Smooth muscle cell of the brain vasculature (primary cell): ENCODE measurements at regions not wholly inside any gene's neighbourhood (a gene's known extent, or its start where the extent isn't known, plus 50 kb on each side); places are given as distances from the start of the nearest gene placed in this dataset.
"Not testable (repeated sequence)": the region's sequence is repeated elsewhere in the genome, so short reads cannot be mapped to it uniquely, and the experiment has no call there.

ENCODE experiments used
- DNase-seq: peaks from one replicate; pipeline ENCODE4 v3.0.0-alpha.2; 2012; ENCODE audit warnings: low read depth, low spot score

DNA sequence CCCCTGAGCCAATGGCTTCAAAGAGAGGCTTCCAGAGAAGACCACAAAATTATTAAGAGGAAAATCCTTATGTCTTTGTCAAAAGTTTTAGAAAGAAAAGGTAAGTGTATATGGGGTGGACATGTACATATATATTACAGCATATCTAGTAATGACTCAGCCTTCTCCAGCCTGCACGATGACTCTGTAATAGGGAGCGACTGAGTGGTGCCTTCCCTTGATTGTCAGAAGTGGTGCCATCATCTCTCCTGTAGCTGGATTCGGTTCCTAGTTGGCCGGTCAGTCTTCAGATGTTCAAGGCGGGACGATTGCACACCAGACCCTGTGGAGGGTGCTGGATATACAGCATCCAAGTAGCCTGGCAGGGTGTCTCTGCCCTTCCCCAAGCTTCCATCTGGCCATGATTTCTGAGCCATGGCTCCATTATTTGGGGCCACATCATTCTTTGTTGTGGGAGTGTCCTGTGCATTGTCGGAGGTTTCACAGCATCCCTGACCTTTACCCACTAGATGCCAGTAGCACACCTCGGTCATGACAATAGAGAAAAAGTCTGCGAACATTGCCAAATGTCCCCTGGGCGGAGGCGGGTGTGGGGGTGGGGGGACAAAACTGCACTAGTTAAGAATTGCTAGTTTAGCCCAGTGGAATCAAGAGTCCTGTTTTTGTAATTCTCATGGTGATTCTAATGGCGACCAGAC is 206.2 kb upstream of the KAZN start:
- DNase-seq: no peak

DNA sequence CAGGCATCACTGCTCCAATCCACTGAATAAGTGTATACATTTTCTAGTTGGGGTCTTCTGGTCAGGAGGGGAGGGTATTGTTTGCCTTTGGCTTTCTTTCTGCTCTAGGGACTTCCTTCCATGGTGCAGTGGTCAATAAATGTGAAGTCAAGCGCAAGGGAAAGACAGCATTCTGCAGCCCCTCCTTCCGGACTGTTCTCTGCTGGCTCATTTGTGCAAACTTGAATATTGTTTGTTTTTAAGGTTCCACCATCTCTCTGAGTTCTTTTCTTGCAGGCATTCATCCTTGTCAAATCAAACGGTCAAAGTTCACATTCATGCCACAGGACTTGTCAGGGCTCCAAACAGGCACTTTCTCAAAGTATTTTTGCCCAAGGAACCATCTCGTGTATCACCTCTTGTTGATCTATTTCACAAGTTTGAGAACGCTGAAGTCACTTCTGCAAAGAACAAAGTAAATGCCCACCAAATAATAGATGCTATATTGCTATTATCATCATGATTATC is 205.6 kb upstream of the KAZN start:
- no peak for DNase-seq

DNA sequence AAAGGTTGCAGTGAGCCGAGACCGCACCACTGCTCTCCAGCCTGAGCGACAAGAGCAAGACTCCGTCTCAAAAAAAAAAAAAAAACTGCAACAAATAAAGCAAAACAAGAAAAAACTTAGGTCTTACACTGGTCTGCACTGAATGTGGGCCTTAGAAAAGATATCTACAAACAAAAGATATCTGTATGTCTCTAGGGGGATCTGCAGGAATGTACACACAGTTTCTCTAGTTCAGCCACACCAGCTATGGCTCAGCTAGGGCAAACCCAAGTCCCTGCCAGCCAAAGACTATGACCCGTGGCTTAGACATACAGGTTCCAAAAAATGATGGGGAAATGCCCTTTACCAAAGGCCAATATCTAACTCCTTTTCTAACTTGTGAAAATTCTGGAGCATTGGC is 202.4 kb upstream of the KAZN start:
- no peak for DNase-seq

DNA sequence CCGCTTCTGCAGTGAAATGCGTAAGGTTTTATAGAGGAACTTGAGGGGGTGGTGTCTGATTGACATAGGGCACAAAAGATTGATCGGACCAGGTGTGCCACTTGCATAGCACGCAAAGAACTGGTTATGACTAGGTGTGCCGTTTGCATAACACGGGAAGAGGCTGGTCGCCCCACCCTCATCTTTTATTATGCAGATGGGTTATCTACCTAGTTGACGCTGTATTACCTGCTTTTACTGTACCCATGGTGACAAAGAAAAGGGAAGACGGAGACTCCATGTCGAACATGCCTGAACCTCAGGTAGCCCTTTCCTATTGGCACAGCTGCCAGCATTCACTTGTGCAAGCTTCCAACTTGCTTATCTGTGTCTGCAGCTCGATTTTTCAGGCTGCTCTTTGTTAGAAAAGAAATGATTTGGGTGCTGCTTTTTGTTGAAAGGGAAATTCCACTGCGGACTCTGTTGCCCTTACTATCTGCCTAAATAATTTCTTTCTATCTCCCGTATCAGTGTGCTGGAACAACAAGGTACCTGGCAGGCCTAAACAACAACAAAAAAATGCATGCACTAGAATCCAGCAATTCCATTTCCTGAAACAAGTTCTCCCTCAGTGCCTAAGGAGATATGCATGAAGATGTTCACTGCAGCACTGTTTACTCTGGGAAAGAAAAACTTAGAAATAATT is 194.4 kb upstream of the KAZN start:
- no peak for DNase-seq

DNA sequence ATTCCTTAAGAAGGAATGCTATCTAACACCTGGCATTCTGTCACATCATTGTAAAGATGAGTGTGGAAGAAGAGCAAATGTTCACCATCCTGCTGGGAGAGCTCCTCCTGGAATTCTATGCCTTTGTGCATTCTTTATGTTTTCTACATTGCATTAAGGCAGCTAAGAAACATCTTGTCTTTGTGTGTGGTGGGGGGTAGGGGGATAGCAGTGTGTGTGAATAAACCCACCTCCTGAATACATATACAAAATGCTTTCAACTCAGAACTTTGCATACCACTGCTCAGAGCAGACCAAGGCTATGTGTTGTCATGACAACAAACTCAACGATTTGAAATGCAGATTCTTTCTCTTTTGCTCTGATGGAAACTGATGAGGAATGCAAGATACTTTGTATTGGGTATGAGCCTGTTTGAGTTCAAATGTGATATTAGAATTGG is 193.6 kb upstream of the KAZN start:
- no peak for DNase-seq

DNA sequence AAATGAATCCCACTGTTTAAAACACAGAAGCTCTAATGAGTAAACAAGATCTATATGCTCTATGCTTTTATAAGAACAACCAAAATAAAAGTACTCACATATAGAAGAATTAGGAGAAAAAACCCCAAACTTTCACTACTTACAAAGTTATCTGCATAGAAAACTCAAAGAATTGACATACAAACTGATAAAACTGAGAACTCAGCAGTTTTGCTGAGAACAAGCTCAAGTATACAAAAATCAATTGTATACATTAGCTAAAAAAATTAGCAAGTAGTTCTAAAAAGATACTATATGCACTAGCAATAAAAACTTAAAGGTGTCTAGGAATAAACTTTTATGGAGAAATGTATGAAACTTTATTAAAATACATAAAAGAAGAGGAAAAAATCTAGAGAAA is 186.2 kb upstream of the KAZN start:
- DNase-seq: no peak

DNA sequence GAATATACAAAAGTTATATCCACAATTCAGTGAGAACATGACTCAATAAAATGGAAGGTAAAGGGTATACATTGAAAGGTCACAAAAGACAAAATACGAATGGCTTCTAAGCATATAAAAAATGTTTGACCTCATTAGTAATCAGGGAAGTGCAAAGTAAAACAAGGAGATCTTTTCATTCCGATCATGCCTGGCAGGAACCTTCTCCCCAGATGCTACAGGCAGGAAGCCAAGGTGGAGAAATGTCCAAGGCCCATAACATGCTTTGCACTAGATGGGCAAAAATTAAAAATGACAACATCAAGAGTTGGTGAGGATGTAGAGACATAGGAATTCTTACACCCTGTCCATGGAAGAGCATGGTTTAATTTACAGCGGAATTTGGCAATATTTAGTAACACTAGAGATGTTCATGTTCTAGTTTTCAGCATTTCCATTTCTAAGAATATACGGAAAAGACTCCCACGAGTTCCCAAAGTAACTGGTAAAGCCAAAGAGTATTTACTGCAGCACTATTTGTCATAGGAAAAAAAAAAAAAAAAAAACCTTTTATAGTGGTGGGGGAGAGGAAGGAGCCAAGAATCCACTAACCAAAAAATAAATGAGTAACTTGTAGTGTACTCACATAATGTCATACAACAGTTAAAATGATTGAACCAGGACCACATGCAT is 184.5 kb upstream of the KAZN start:
- DNase-seq: no peak

DNA sequence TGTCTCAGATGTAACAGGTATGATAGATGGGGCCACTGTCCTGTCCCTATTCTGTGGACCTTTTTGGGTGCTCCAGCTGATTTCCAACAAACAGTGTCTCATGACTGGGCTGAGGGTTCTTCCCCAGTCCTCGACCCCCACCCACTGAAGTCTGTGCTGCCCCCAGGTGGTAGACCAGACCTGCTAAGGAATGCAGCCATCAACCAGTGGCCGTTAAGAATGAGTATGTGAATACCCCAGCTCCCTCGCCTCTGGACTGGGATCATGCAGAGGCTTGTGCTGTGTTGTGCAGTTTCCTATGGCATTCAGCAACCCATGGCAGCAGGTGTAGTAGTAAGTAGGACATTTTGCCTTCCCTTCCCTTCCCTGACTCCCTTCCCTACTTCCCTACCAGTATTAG is 183.1 kb upstream of the KAZN start:
- DNase-seq: no peak

DNA sequence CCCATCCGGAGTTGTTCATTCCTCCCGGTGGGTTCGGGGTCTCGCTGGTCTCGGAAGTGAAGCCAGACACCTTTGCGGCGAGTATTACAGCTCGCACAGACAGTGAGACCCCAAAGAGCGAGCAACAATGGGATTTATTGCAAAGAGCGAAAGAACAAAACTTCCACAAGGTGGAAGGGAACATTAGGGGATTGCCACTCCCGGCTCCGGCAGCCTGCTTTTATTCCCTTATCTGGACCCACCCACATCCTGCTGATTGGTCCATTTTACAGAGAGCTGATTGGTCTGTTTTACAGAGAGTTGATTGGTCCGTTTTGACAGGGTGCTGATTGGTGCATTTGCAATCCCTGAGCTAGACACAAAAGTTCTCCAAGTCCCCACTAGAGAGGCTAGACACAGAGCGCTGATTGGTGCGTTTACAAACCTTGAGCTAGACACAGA is 178.7 kb upstream of the KAZN start:
- DNase-seq: not testable (repeated sequence)

DNA sequence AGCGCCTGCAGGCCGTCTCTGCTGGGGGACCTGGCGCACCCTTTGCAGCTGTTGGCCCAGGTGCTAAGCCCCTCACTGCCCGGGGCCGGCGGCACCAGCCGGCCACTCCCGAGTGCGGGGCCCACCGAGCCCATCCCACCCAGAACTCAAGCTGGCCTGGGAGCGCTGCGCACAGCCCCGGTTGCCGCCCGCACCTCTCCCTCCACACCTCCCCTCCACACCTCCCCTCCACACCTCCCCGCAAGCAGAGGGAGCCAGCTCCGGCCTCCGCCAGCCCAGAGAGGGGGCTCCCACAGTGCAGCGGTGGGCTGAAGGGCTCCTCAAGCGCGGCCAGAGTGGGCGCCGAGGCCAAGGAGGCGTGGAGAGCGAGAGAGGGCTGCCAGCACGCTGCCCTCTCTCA is 177.8 kb upstream of the KAZN start:
- DNase-seq: no peak

DNA sequence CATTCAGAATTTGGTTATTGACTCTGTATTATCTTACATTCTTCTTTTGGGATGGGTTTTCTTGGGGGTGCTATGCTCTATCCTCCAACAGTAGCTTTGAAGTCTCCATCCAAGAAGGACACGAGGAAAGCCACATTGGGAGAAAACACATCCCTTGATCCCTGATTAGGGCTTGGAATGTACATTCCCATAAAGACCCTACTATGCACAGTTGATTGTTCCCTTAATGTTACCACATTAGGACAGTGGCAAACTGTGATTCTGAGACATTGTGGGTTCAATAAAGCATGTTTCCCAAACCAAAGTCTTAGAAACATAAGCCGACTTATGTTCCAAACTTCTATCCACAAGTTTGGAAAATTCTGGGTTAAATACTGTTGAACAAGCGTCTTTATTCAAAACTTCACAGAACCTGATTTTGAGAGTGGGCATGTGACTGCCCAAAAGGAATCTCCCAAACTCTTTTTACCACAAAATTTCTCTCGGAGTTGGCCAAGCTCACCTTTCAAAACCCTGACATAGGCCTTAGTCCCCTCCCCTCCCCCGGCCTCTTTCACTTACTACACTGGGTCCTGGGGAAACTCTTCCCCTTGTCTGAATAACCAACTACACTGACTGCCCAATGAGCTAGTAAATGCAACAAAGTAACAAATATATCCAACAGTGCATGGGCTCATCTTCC is 177.0 kb upstream of the KAZN start:
- DNase-seq: no peak

DNA sequence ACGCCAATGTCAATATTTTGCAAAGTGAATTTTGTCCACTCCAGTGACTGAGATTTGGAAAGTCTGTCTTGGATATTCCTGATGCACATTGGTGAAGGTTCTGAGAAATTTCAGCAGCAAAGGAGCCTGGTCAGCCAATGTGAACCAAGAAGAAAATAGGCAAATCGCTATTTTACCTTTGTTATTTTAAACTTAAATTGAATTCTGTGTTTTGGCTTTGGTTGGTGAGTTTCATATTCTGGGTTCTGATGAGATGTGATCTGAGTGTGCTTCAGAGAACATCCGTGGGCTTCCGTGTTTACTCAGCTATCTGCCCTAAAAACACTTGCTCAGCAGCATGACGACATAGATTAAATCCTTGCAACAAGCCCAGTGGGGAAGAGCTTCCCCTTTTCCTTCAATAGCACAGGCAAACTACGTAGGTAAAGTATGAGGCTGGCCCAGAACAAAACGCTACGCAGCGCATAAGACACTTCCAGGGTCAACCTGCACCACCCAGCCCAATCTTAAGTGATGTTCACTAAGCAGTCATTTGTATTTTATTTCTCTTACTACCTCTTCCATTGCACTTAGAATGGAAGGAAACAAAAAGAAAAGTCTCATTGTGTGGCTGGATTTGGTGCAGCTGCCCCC is 176.4 kb upstream of the KAZN start:
- no peak for DNase-seq

DNA sequence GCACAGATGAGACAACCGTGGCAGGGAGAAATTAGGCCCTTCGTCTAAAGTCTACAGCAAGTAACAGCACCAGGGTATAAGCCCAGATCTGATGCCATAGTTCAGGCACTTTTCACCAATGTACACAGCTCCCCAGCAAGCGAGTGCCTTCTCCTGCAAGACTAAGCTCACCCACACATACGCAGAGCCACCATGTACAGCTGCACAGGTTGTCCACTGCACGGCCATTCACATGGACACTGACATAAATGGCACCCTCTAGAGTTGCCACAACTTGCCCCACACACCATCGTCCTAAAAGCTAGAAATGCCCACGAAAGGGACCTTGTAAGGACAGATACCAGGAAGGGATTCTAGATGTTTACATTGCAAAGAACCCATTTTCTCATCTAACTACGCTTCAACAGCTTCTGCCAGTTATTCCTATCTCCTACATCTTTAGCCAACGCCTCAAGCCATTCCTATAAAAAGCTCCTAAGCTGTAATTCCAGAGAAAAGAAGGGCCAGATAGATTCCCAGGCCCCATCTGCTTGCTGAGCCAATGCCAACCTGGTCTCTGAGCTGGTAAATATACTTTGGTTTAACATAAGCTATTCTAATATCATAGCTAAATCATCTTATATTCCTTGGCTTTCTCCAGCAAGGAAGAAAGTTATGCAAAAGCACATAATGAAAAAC is 174.0 kb upstream of the KAZN start:
- no peak for DNase-seq

DNA sequence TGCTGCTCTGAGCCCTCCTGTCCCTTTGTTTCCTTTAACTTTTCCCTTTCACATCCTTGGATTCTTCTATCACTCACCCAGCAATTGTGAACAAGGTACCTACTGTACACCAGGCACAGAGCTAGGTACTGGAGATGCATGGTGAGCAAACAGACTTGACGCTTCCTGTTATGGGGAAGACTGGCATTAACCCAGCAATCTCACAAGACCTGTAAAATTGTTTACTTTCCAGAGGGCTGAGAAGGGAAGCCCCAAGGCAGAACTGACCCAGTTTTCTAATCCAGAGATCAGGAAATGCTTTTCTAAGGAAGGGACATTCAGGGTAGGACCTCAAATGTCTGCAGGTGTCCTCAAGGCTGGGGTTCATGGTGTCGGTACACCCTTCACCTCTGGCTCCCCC is 171.6 kb upstream of the KAZN start:
- DNase-seq: no peak

DNA sequence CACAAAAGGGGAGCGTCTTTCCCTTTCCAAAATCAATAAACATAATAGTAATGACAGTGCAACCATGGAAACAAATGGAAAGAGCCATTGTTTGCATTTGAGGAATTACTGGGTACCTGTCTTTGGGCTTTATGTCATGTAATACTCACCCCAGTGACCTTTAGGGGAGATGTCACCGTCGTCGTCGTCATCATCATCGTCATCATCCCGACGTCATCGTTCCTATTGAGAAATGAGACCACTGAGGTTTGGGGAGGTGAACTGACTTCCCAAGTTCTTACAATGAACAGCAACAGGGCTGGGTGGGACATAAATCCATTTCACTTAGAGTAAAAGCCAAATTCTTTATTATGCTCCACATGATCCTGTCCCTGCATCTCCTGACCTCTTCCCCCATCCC is 168.9 kb upstream of the KAZN start:
- no peak for DNase-seq

DNA sequence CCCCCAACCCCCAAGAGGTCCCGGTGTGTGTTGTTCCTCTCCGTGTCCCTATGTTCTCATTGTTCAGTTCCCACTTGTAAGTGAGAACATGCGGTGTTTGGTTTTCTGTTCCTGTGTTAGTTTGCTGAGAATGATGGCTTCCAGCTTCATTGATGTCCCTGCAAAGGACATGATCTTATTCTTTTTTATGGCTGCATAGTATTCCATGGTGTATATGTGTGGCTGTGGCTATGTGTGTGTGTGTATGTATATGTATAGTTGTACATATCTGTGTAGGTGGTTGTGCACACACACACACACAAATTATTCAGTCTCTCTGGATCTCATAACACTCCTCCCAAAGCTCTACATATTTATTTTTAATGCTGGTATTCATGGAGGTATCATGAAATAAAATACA is 165.8 kb upstream of the KAZN start:
- DNase-seq: not testable (repeated sequence)

DNA sequence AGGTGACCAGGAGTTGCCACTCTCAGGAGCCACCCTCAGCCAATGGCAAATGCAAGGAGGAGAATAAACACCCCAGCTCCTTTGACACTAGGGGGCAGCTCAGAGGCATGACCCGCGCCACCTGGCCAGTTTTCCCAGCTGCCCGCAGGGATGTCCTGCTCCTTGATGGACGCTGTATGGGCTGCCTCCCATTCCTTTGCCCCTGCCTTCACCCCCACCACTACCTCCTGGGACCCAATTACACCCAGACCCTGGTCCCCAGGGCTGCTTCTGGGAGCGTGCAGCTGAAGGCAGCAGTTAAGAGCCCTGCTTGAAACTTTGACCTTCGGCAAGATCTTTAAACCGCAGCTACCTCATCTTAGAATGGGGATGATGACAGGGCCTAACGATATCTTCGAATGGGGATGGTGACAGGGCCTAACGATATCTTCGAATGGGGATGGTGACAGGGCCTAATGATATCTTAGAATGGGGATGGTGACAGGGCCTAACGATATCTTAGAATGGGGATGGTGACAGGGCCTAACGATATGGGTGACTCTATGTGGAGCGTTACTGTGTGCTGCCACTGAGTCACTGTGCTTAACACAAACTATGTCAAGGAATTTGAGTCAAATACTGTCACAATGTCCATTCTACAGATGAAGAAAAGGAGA is 163.0 kb upstream of the KAZN start:
- DNase-seq: no peak

DNA sequence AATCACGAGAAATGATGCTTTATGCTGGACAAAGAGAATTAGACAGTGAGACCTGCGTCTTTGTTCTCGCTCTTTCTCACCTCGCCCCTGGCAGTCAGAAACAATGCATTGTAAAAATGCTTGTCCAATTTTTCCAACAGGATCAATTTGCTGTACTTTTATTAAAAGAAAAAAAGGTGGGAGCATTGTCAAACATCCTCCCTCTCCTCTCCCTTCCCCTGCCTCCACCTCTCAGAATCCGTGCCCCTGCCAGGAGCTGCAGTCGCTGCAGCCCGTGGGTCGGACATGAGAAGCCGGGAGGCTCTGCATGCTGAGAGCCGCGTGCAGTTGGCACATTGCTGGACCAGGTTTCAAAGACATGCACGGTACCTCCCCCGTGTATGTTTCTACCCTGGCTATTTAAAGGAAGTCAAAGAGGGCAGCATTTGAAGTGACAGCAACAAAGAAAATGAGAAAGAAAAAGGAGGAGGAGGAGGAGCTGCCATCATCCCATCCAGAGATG is 161.0 kb upstream of the KAZN start:
- DNase-seq: no peak

DNA sequence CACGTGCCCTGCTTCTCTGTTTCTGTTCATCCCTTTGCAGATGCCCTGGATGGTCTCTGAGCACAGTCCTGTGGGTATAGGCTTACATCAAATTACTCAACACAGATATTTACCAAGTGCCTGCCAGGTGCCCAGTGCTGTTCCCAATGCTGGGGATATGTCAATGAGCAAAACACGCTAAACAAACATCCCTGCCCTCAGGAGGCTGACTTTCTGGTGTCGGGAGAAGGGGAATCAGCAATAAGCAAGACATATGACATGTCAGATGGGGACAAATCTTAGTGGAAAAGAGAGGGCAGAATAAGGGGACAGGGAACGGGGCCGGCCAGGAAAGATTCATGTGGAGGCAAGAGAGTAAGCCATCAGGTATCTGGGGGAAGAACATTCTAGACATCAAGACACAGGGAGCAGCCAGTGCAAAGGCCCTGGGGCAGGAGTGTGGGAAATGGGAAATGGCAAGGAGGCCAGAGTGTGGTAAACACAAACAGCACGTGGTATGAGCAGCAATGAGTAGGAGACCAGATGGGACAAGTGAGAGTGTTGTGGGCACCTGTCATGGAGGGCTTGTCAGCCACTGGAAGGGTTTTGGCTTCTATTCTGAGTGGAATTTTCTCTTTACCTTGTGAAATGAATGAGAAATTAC is 160.2 kb upstream of the KAZN start:
- DNase-seq: no peak

DNA sequence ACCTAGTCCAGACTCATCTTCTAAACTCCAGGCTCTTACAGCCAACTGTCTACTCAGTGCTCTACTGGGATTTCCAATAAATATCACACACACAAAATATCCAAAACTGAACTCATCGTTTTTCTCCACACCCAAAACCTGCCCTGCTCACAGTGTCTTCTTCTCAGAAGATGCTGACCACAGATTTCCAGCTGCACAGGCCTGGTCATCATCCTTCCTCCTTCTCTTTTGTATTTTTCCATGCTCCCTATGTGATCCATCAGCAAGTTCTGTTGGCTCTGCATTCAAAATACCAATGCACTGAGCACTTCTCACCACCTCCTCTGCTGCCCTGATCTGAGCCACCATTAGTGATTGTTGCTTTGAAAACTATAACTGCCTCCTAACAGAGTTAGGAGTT is 159.5 kb upstream of the KAZN start:
- no peak for DNase-seq
